ENCODE measurements at regions not wholly inside any gene's neighbourhood (a gene's known extent, or its start where the extent isn't known, plus 50 kb on each side); places are given as distances from the start of the nearest gene placed in this dataset.

DNA sequence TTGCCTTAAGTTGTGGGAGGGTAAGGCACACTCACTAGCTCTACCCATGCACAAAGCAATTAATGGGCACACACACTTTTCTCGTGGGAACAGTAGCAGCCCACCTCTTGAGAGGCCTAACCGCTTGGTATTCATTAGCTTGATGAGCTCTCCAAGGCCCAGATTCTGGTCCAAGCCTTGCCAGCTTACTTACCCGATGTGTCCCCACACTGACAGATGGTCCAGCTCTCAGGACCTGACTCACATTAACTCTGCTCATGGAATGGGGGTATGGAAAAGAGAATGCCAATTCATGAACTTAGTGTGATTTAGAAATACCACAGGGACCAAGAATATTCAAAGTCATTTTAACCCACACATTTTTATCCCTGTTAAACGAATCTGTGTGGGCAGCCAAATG, 106.8 kb upstream of the CACHD1 start:
- TF ChIP-seq, protein P1, sequence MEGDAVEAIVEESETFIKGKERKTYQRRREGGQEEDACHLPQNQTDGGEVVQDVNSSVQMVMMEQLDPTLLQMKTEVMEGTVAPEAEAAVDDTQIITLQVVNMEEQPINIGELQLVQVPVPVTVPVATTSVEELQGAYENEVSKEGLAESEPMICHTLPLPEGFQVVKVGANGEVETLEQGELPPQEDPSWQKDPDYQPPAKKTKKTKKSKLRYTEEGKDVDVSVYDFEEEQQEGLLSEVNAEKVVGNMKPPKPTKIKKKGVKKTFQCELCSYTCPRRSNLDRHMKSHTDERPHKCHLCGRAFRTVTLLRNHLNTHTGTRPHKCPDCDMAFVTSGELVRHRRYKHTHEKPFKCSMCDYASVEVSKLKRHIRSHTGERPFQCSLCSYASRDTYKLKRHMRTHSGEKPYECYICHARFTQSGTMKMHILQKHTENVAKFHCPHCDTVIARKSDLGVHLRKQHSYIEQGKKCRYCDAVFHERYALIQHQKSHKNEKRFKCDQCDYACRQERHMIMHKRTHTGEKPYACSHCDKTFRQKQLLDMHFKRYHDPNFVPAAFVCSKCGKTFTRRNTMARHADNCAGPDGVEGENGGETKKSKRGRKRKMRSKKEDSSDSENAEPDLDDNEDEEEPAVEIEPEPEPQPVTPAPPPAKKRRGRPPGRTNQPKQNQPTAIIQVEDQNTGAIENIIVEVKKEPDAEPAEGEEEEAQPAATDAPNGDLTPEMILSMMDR (IDR thresholded peaks at IDR 0.05; ENCODE audit: insufficient read depth, low read length, severe bottlenecking) = no peak
- Histone ChIP-seq H3K36me3 (ENCODE audit: control insufficient read depth, insufficient read depth, low read length) (no peaks in the 10 kb centered on the region), H3K27me3 (ENCODE audit: control insufficient read depth, insufficient read depth, low read length) (no peaks in the 10 kb centered on the region), H3K4me3 (ENCODE audit: low read depth, low read length) (no peak overlapping the region)
- FAIRE-seq = peak; percentile 7
- no peak for DNase-seq (ENCODE audit: low read depth)

DNA sequence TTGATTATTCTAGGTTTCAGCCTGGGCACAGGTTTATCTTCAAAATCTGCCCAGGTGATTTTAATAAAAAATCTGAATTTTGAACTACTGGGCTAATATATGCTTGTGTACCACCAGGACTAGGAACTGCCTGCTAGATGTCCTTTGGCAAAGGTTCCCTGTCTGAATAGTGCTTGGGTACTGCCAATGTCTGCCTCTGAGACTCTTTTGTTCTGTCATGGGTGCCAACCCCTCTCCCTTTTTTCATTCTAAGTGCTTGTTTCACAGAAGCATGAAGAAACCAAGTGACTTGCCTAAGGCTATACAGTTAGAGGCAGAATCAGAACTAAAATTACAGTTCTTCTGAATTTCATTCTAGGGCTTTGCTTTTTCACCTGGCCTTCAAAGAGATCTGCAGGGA, 106.3 kb upstream of the CACHD1 start:
- H3K36me3 ChIP-seq (ENCODE audit: control insufficient read depth, insufficient read depth, low read length) = no peaks in the 10 kb centered on the region
- no peaks in the 10 kb centered on the region for H3K27me3 ChIP-seq (ENCODE audit: control insufficient read depth, insufficient read depth, low read length)
- H3K4me3 ChIP-seq (ENCODE audit: low read depth, low read length) = no peak overlapping the region
- DNase-seq (ENCODE audit: low read depth) = no peak
- FAIRE-seq = no peak
- TF ChIP-seq, protein P1 (IDR thresholded peaks at IDR 0.05; ENCODE audit: insufficient read depth, low read length, severe bottlenecking) = no peak

DNA sequence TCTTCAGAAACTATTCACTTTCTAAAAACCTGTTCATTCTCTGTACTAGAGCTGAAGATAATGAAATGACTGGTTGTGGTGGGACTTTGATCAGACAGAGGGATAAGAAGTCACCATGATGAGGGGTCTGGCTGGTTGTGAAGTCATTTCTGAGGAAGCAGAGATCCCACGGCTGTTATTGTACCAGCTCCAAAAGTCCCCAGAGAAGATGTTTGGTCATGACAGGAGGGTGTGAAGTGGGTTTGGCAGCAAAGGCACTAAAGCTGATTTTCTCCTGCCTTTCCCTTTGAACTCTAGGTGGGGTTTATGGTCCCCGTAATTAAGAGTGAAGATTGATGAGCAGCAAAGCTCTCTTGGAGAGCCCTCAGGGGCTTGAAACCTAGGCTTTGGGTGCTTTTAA, 103.1 kb upstream of the CACHD1 start:
- Histone ChIP-seq H3K27me3 (ENCODE audit: control insufficient read depth, insufficient read depth, low read length) (no peaks in the 10 kb centered on the region), H3K4me3 (ENCODE audit: low read depth, low read length) (no peak overlapping the region), H3K36me3 (ENCODE audit: control insufficient read depth, insufficient read depth, low read length) (no peaks in the 10 kb centered on the region)
- TF ChIP-seq, protein P1 (IDR thresholded peaks at IDR 0.05; ENCODE audit: insufficient read depth, low read length, severe bottlenecking) = no peak
- FAIRE-seq (no peak), DNase-seq (ENCODE audit: low read depth) (no peak)

DNA sequence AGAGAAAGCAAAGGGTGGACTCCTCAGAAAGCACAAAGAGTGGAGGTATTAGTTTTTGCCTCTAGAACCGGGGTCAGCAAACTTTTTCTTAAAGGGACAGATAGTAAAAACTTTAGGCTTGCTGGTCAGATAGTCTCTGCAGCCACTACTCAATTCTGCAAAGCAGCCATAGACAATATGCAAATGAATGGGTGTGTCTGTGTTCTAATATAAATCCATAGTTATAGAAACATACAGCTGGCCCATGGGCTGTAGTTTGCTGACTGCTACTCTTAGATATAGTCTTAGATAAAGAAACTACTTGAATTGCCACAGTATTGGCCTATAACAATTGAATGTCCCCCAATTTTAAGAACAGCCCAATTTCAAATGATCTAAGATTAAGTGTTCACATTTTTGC, 101.6 kb upstream of the CACHD1 start:
- TF ChIP-seq, protein P1 (IDR thresholded peaks at IDR 0.05; ENCODE audit: insufficient read depth, low read length, severe bottlenecking) = no peak
- H3K36me3 ChIP-seq (ENCODE audit: control insufficient read depth, insufficient read depth, low read length) = no peaks in the 10 kb centered on the region
- no peak for FAIRE-seq

DNA sequence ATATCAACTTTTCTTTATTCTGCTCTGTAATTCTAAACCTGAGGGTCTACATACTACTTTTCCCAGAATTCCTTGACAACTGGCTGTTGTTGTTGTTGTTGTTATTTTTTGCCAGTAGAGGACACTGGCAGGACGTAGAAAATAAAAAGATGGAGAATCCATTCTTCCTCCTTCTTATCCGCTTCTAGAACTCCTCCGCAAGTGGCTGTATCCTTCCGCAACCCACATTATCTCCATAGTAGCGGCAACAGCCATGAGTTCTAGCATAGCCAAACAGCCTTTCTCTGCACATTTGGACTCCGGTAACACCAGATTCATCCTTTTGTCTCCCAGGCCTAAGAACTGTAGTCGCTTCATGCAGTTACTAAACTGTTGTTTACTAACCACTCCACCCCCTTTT, 91.1 kb upstream of the CACHD1 start:
- H3K27me3 ChIP-seq (ENCODE audit: control insufficient read depth, insufficient read depth, low read length) = no peaks in the 10 kb centered on the region
- no peak overlapping the region for H3K4me3 ChIP-seq (ENCODE audit: low read depth, low read length)
- FAIRE-seq (no peak), DNase-seq (ENCODE audit: low read depth) (no peak)
- TF ChIP-seq, protein P1 (IDR thresholded peaks at IDR 0.05; ENCODE audit: insufficient read depth, low read length, severe bottlenecking) = no peak
- H3K36me3 ChIP-seq (ENCODE audit: control insufficient read depth, insufficient read depth, low read length) = no peaks in the 10 kb centered on the region

More for the DNA sequence above, 101.6 kb upstream of the CACHD1 start:
- H3K4me3 ChIP-seq (ENCODE audit: low read depth, low read length) = no peak overlapping the region
- H3K27me3 ChIP-seq (ENCODE audit: control insufficient read depth, insufficient read depth, low read length) = no peaks in the 10 kb centered on the region
- no peak for DNase-seq (ENCODE audit: low read depth)
